K562 (cell line): ENCODE measurements at regions not wholly inside any gene's neighbourhood (a gene's known extent, or its start where the extent isn't known, plus 50 kb on each side); places are given as distances from the start of the nearest gene placed in this dataset.

Experiments used
- ATAC-seq: fragments of 200-7000 bp; cut with Tn5 transposase; 3 replicates; pipeline ENCODE4 v1.9.1; 2020; ENCODE audit warnings: moderate library complexity
- BruUV-seq: library from RNA; stranded (reverse); fragments of 400-500 nt; replicated peaks from 2 replicates; lab custom pipeline; 2021; lab: Mats Ljungman, UMichigan
- CTCF ChIA-PET: fragments of 300-600 bp; formaldehyde crosslinking; extraction: SDS; loops from one replicate; lab custom pipeline; 2021; ENCODE audit warnings: low intra/inter-chr PET ratio; lab: Yijun Ruan, JAX
- POLR2A ChIA-PET: fragments of 300-600, 350-650 bp; sonication (Branson Sonifier 250); formaldehyde crosslinking; extraction: SDS; loops from one replicate; lab custom pipeline; 2021; ENCODE audit warnings: antibody characterized with exemption, inconsistent platforms; lab: Yijun Ruan, JAX
- DNase-seq, 4 experiments: peaks; one replicate each; pipeline versions ENCODE4 v3.0.0 to v3.0.0-alpha.2; 2011 to 2018; ENCODE audit warnings: low spot score in 3 of 4, mixed read lengths in 3 of 4; ENCODE audit errors: extremely low read depth in 1 of 4
- FAIRE-seq: peaks from 2 replicates; lab custom pipeline; 2011; peaks lifted over from hg19 to GRCh38; lab: Jason Lieb, UNC
- H2AFZ ChIP-seq: 2 replicates; pipeline ENCODE4 v1.6.0; 2011; ENCODE audit warnings: low read depth, low read length, control low read depth, inconsistent platforms
- H3K27ac ChIP-seq: fragments of 200-600 bp; 3 replicates; pipeline ENCODE4 v1.8.0; 2011; ENCODE audit warnings: low read depth, mild to moderate bottlenecking, control low read depth, inconsistent platforms, low read length, moderate library complexity, mixed read lengths; ENCODE audit errors: extremely low read depth
- H3K27me3 ChIP-seq, 2 experiments: fragments of 300-600 bp in 1 of 2; 2 replicates in 1 of 2; 3 replicates in 1 of 2; pipeline versions ENCODE4 v1.6.0 to v1.8.0; 2011; ENCODE audit warnings: inconsistent platforms in 2 of 2, low read length in 2 of 2, mild to moderate bottlenecking in 1 of 2, mixed read lengths in 1 of 2, moderate library complexity in 1 of 2; ENCODE audit not compliant: control insufficient read depth in 2 of 2, insufficient read depth in 2 of 2
- H3K36me3 ChIP-seq: fragments of 300-600 bp; 3 replicates; pipeline ENCODE4 v1.8.0; 2011; ENCODE audit warnings: mild to moderate bottlenecking, low read length, inconsistent platforms; ENCODE audit not compliant: control insufficient read depth, insufficient read depth
- H3K4me1 ChIP-seq, 2 experiments: fragments of 200-600 bp in 1 of 2; replicated peaks in 1 of 2; 2 replicates in 1 of 2; 3 replicates in 1 of 2; pipeline versions ENCODE4 v1.5.1 to v1.8.0; 2011; ENCODE audit warnings: inconsistent platforms in 2 of 2, low read length in 2 of 2, mild to moderate bottlenecking in 1 of 2, mixed read lengths in 1 of 2, moderate library complexity in 1 of 2; ENCODE audit not compliant: control insufficient read depth in 2 of 2, insufficient read depth in 2 of 2
- H3K4me2 ChIP-seq: 2 replicates; pipeline ENCODE4 v1.6.1; 2011; ENCODE audit warnings: low read length, control low read depth, inconsistent platforms, mixed read lengths; ENCODE audit not compliant: insufficient read depth
- H3K4me3 ChIP-seq: fragments of 200-600 bp; sonication (generic), shearing (Covaris generic); 2 replicates; pipeline ENCODE4 v1.5.1; 2016; ENCODE audit warnings: control low read depth, inconsistent platforms
- H3K79me2 ChIP-seq: fragments of 200-600 bp; 3 replicates; pipeline ENCODE4 v1.8.0; 2011; ENCODE audit warnings: low read length, inconsistent platforms; ENCODE audit not compliant: control insufficient read depth, insufficient read depth
- H3K9ac ChIP-seq, 2 experiments: 2 replicates each; pipeline versions ENCODE4 v1.6.0 to v1.6.1; 2011; ENCODE audit warnings: low read depth in 2 of 2, low read length in 2 of 2, control low read depth in 1 of 2, inconsistent platforms in 1 of 2, mild to moderate bottlenecking in 1 of 2, mixed read lengths in 1 of 2; ENCODE audit not compliant: insufficient read depth in 1 of 2
- H3K9me1 ChIP-seq: one replicate; pipeline ENCODE4 v1.6.0; 2011; ENCODE audit warnings: inconsistent platforms, mild to moderate bottlenecking, low read length, moderate library complexity; ENCODE audit not compliant: control insufficient read depth, insufficient read depth
- H3K9me3 ChIP-seq: replicated peaks from 2 replicates; pipeline ENCODE4 v1.5.1; 2011; ENCODE audit warnings: low read depth, low read length, inconsistent platforms; ENCODE audit not compliant: control insufficient read depth, insufficient read depth
- H4K20me1 ChIP-seq: replicated peaks from 2 replicates; pipeline ENCODE4 v1.6.1; 2011; ENCODE audit warnings: low read length, inconsistent platforms, mixed read lengths; ENCODE audit not compliant: control insufficient read depth, insufficient read depth
- ATF7 ChIP-seq: fragments of 450-650 bp; IDR thresholded peaks from 2 replicates; pipeline ENCODE4 v1.7.1; 2014; ENCODE audit warnings: mild to moderate bottlenecking, moderate library complexity
- CBX5 ChIP-seq: IDR thresholded peaks from 2 replicates; pipeline ENCODE4 v1.6.1; 2014; ENCODE audit warnings: low read depth, borderline replicate concordance
- CTBP1 ChIP-seq: fragments of 450-650 bp; IDR thresholded peaks from 2 replicates; pipeline ENCODE4 v1.6.1; 2016; ENCODE audit warnings: borderline replicate concordance
- EHMT2 ChIP-seq: fragments of 450-650 bp; IDR thresholded peaks from 2 replicates; pipeline ENCODE4 v1.6.1; 2018; ENCODE audit warnings: antibody characterized with exemption
- EP400 ChIP-seq: fragments of 450-650 bp; IDR thresholded peaks from 2 replicates; pipeline ENCODE4 v1.6.1; 2017; ENCODE audit warnings: antibody characterized with exemption, mild to moderate bottlenecking, moderate library complexity
- FOXP1 ChIP-seq: sonication (generic); formaldehyde crosslinking; IDR thresholded peaks from 2 replicates; pipeline ENCODE4 v1.8.0; 2022; ENCODE audit warnings: mild to moderate bottlenecking, missing genetic modification reagents
- HDGF ChIP-seq: fragments of 450-650 bp; IDR thresholded peaks from 2 replicates; pipeline ENCODE4 v1.6.1; 2016
- MBD2 ChIP-seq: sonication (generic); IDR thresholded peaks from 2 replicates; pipeline ENCODE4 v1.6.1; 2016; ENCODE audit warnings: low read depth, borderline replicate concordance
- MEF2A ChIP-seq: IDR thresholded peaks from 2 replicates; pipeline ENCODE4 v1.6.1; 2011; ENCODE audit warnings: low read depth, mild to moderate bottlenecking, low read length, moderate library complexity; ENCODE audit not compliant: control insufficient read depth
- NFATC3 ChIP-seq: fragments of 450-650 bp; IDR thresholded peaks from 2 replicates; pipeline ENCODE4 v1.6.1; 2017; ENCODE audit warnings: mild to moderate bottlenecking
- RBM15 ChIP-seq: fragments of 200-400 bp; formaldehyde crosslinking; IDR thresholded peaks from 2 replicates; pipeline ENCODE4 v1.6.1; 2018; ENCODE audit warnings: mild to moderate bottlenecking, low read length, moderate library complexity; ENCODE audit not compliant: insufficient read depth
- RUNX1 ChIP-seq: sonication (generic); IDR thresholded peaks from 2 replicates; pipeline ENCODE4 v1.6.1; 2016; ENCODE audit warnings: antibody characterized with exemption, low read depth
- SMARCB1 ChIP-seq: IDR thresholded peaks from 2 replicates; pipeline ENCODE4 v1.6.1; 2011; ENCODE audit warnings: improper control_type of control experiment, low read depth; ENCODE audit not compliant: insufficient read length
- SRF ChIP-seq, 2 experiments: fragments of 250-450, 450-650 bp in 1 of 2; sonication (Bioruptor Pico) in 1 of 2; sonication (generic) in 1 of 2; formaldehyde crosslinking; IDR thresholded peaks; 2 replicates each; pipeline versions ENCODE4 v1.5.0 to v1.5.1; 2020 to 2022; ENCODE audit warnings: mild to moderate bottlenecking in 1 of 2, missing genetic modification reagents in 1 of 2
- TBP ChIP-seq: optimal IDR thresholded peaks from 2 replicates; pipeline ENCODE3; 2011; ENCODE audit warnings: low read depth, low read length, improper control_type of control experiment
- TCF7 ChIP-seq: sonication (generic); IDR thresholded peaks from 2 replicates; pipeline ENCODE4 v1.6.1; 2016; ENCODE audit warnings: antibody characterized with exemption, borderline replicate concordance
- WGBS: fragments of 100-300 bp; shearing (Covaris generic); methylation state at CpG from one replicate; pipeline ENCODE4 v1.1.6; 2016; ENCODE audit warnings: low coverage, mixed read lengths; ENCODE audit not compliant: insufficient coverage; ENCODE audit errors: missing lambda C conversion rate; 5-methylcytosine and 5-hydroxymethylcytosine counted together
- in situ Hi-C: fragments of 300-500 bp; cut with MboI; formaldehyde crosslinking; loops from 4 replicates; pipeline ENCODE4 v1.15.0; 2018; ENCODE audit warnings: inconsistent platforms, mixed read lengths
- intact Hi-C: fragments of 100-400 bp; cut with micrococcal nuclease; formaldehyde crosslinking; loops from 2 replicates; pipeline ENCODE4 v1.14.2; 2022
- TF ChIP-seq, protein P1 (sequence below): sonication (generic); formaldehyde crosslinking; IDR thresholded peaks from 2 replicates; pipeline ENCODE4 v1.8.0; 2022; ENCODE audit warnings: mild to moderate bottlenecking, missing genetic modification reagents
- TF ChIP-seq, protein P2 (sequence below): fragments of 250-450 bp; sonication (Bioruptor Pico); IDR thresholded peaks from 2 replicates; pipeline ENCODE4 v1.8.0; 2022; ENCODE audit warnings: inconsistent platforms, mild to moderate bottlenecking, moderate library complexity, borderline replicate concordance
- TF ChIP-seq, protein P3 (sequence below): fragments of 250-450 bp; sonication (Bioruptor Pico); IDR thresholded peaks from 2 replicates; pipeline ENCODE4 v1.8.0; 2021; ENCODE audit warnings: moderate library complexity, mild to moderate bottlenecking, inconsistent platforms

DNA sequence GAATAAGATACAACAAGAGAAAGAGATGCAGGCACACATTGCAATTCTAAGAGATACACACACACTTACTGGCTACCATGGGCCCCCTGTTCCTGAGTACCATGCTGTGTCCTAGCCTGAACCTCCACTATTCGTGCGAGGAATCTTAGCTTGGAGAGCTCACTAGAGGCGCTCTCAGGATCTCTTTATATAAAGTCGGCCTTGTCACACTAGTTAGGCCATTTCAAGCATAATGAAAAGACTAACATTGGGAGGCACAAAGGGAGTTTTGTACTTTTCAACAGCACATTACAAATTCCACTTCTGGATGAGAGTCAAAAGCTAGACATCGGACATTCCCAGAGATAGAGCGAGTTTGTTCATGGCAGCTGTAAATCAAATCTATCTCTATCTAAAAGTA is 365.2 kb downstream of the DSEL start:
- no peak for ATAC-seq
- DNase-seq: no peak
- Histone ChIP-seq H3K27me3 (no peaks in the 10 kb centered on the region), H2AFZ (no peak overlapping the region), H3K36me3 (no peaks in the 10 kb centered on the region), H3K9me1 (no peaks in the 10 kb centered on the region), H4K20me1 (no peaks in the 10 kb centered on the region), H3K9me3 (no peaks in the 10 kb centered on the region), H3K9ac (no peak overlapping the region), H3K4me3 (no peak overlapping the region), H3K4me2 (no peak overlapping the region), H3K27ac (no peak overlapping the region), H3K79me2 (no peaks in the 10 kb centered on the region), H3K4me1 (no peaks in the 10 kb centered on the region)
- POLR2A ChIA-PET: no interaction called here
- intact Hi-C loops (no loop called here), in situ Hi-C loops (no loop called here)
- no TSS peak for BruUV-seq
- TF ChIP-seq TCF7 (no peak), NFATC3 (no peak), ATF7 (no peak), SMARCB1 (no peak), SRF (CRISPR knock-in tag; IDR thresholded peaks at IDR 0.05) (no peak), HDGF (no peak), MBD2 (no peak), TBP (no peak), RUNX1 (no peak), CBX5 (no peak), RBM15 (no peak), EHMT2 (no peak), MEF2A (no peak), EP400 (no peak), FOXP1 (CRISPR knock-in tag) (no peak), CTBP1 (no peak)
- TF ChIP-seq, protein P1, sequence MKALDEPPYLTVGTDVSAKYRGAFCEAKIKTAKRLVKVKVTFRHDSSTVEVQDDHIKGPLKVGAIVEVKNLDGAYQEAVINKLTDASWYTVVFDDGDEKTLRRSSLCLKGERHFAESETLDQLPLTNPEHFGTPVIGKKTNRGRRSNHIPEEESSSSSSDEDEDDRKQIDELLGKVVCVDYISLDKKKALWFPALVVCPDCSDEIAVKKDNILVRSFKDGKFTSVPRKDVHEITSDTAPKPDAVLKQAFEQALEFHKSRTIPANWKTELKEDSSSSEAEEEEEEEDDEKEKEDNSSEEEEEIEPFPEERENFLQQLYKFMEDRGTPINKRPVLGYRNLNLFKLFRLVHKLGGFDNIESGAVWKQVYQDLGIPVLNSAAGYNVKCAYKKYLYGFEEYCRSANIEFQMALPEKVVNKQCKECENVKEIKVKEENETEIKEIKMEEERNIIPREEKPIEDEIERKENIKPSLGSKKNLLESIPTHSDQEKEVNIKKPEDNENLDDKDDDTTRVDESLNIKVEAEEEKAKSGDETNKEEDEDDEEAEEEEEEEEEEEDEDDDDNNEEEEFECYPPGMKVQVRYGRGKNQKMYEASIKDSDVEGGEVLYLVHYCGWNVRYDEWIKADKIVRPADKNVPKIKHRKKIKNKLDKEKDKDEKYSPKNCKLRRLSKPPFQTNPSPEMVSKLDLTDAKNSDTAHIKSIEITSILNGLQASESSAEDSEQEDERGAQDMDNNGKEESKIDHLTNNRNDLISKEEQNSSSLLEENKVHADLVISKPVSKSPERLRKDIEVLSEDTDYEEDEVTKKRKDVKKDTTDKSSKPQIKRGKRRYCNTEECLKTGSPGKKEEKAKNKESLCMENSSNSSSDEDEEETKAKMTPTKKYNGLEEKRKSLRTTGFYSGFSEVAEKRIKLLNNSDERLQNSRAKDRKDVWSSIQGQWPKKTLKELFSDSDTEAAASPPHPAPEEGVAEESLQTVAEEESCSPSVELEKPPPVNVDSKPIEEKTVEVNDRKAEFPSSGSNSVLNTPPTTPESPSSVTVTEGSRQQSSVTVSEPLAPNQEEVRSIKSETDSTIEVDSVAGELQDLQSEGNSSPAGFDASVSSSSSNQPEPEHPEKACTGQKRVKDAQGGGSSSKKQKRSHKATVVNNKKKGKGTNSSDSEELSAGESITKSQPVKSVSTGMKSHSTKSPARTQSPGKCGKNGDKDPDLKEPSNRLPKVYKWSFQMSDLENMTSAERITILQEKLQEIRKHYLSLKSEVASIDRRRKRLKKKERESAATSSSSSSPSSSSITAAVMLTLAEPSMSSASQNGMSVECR (CRISPR knock-in tag): no peak
- TF ChIP-seq, protein P2, sequence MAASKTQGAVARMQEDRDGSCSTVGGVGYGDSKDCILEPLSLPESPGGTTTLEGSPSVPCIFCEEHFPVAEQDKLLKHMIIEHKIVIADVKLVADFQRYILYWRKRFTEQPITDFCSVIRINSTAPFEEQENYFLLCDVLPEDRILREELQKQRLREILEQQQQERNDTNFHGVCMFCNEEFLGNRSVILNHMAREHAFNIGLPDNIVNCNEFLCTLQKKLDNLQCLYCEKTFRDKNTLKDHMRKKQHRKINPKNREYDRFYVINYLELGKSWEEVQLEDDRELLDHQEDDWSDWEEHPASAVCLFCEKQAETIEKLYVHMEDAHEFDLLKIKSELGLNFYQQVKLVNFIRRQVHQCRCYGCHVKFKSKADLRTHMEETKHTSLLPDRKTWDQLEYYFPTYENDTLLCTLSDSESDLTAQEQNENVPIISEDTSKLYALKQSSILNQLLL (CRISPR knock-in tag): no peak
- TF ChIP-seq, protein P3, sequence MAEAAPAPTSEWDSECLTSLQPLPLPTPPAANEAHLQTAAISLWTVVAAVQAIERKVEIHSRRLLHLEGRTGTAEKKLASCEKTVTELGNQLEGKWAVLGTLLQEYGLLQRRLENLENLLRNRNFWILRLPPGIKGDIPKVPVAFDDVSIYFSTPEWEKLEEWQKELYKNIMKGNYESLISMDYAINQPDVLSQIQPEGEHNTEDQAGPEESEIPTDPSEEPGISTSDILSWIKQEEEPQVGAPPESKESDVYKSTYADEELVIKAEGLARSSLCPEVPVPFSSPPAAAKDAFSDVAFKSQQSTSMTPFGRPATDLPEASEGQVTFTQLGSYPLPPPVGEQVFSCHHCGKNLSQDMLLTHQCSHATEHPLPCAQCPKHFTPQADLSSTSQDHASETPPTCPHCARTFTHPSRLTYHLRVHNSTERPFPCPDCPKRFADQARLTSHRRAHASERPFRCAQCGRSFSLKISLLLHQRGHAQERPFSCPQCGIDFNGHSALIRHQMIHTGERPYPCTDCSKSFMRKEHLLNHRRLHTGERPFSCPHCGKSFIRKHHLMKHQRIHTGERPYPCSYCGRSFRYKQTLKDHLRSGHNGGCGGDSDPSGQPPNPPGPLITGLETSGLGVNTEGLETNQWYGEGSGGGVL (CRISPR knock-in tag): no peak
- no peak for FAIRE-seq
- WGBS: 0% methylated on average over 5 of the region's 6 CpGs
- CTCF ChIA-PET: no interaction called here
